H1 (cell line): ENCODE measurements at regions not wholly inside any gene's neighbourhood (a gene's known extent, or its start where the extent isn't known, plus 50 kb on each side); places are given as distances from the start of the nearest gene placed in this dataset.

Source experiments
- CTCF ChIA-PET: fragments of 300-600 bp; sonication (Branson Sonifier 250); formaldehyde crosslinking; loops from one replicate; lab custom pipeline; 2021; ENCODE audit not compliant: partially characterized antibody; lab: Charles Lee
- POLR2A ChIA-PET: fragments of 300-600 bp; sonication (Branson Sonifier 250); formaldehyde crosslinking; loops from one replicate; lab custom pipeline; 2021; ENCODE audit warnings: inconsistent platforms; ENCODE audit not compliant: partially characterized antibody; lab: Charles Lee
- DNase-seq, 2 experiments: peaks; one replicate each; pipeline versions ENCODE4 v3.0.0 to v3.0.0-alpha.2; 2010 to 2022; ENCODE audit warnings: low spot score in 2 of 2, low read depth in 1 of 2, mixed read lengths in 1 of 2
- FAIRE-seq: peaks from 2 replicates; lab custom pipeline; 2011; peaks lifted over from hg19 to GRCh38; lab: Jason Lieb, UNC
- H2AFZ ChIP-seq: 2 replicates; pipeline ENCODE4 v1.8.1; 2012; ENCODE audit warnings: low read length, inconsistent platforms
- H2AK5ac ChIP-seq: 2 replicates; pipeline ENCODE4 v1.6.1; 2013; ENCODE audit warnings: low read depth, low read length
- H2BK120ac ChIP-seq: replicated peaks from 2 replicates; pipeline ENCODE3; 2013; ENCODE audit warnings: low read depth, low read length, inconsistent platforms
- H2BK12ac ChIP-seq: 2 replicates; pipeline ENCODE4 v1.6.1; 2013; ENCODE audit warnings: low read depth, low read length
- H2BK15ac ChIP-seq: 2 replicates; pipeline ENCODE4 v1.6.1; 2013; ENCODE audit warnings: low read length
- H2BK20ac ChIP-seq: 2 replicates; pipeline ENCODE4 v1.6.1; 2013; ENCODE audit warnings: low read length
- H2BK5ac ChIP-seq: 2 replicates; pipeline ENCODE4 v1.6.1; 2013; ENCODE audit warnings: low read depth, low read length
- H3K14ac ChIP-seq: 2 replicates; pipeline ENCODE4 v1.6.1; 2013; ENCODE audit warnings: inconsistent platforms; ENCODE audit not compliant: insufficient read length
- H3K18ac ChIP-seq: 2 replicates; pipeline ENCODE4 v1.6.1; 2013; ENCODE audit warnings: low read length; ENCODE audit errors: extremely low read depth
- H3K23ac ChIP-seq: 2 replicates; pipeline ENCODE4 v1.6.1; 2013; ENCODE audit warnings: inconsistent platforms; ENCODE audit not compliant: insufficient read length
- H3K23me2 ChIP-seq: 2 replicates; pipeline ENCODE4 v1.6.1; 2013; ENCODE audit warnings: low read depth, low read length
- H3K27ac ChIP-seq: 2 replicates; pipeline ENCODE4 v1.6.1; 2011; ENCODE audit warnings: low read depth, low read length, inconsistent platforms
- H3K27me3 ChIP-seq, 4 experiments: replicated peaks in 1 of 4; 1 replicate in 1 of 4; 2 replicates in 3 of 4; pipeline versions ENCODE4 v1.6.1 to v1.8.1; 2011 to 2013; ENCODE audit warnings: low read length in 3 of 4, mild to moderate bottlenecking in 3 of 4, inconsistent platforms in 2 of 4, mixed read lengths in 2 of 4, moderate library complexity in 1 of 4; ENCODE audit not compliant: control insufficient read depth in 3 of 4, insufficient read depth in 3 of 4; ENCODE audit errors: extremely low read depth in 1 of 4
- H3K36me3 ChIP-seq, 4 experiments: 2 replicates each; pipeline versions ENCODE4 v1.6.1 to v1.8.1; 2011 to 2013; ENCODE audit warnings: mild to moderate bottlenecking in 4 of 4, low read length in 3 of 4, moderate library complexity in 2 of 4, control low read depth in 1 of 4, inconsistent platforms in 1 of 4; ENCODE audit not compliant: insufficient read depth in 4 of 4, control insufficient read depth in 2 of 4
- H3K4ac ChIP-seq: replicated peaks from 2 replicates; pipeline ENCODE3; 2013; ENCODE audit warnings: low read length, low read depth, mixed read lengths, inconsistent platforms; ENCODE audit not compliant: insufficient read length
- H3K4me1 ChIP-seq, 4 experiments: replicated peaks in 1 of 4; 1 replicate in 1 of 4; 2 replicates in 3 of 4; pipeline versions ENCODE4 v1.6.1 to v1.8.1; 2011 to 2013; ENCODE audit warnings: low read length in 3 of 4, inconsistent platforms in 2 of 4, mixed read lengths in 1 of 4; ENCODE audit not compliant: insufficient read depth in 4 of 4, control insufficient read depth in 3 of 4
- H3K4me2 ChIP-seq, 2 experiments: 2 replicates each; pipeline versions ENCODE4 v1.6.1 to v1.8.1; 2011 to 2013; ENCODE audit warnings: low read depth in 2 of 2, low read length in 2 of 2, control low read depth in 1 of 2, inconsistent platforms in 1 of 2, mild to moderate bottlenecking in 1 of 2; ENCODE audit not compliant: insufficient read depth in 1 of 2
- H3K4me3 ChIP-seq, 4 experiments: fragments of 200-600, 300-600 bp in 1 of 4; sonication (generic), shearing (Covaris generic), sonication (Bioruptor Twin) in 1 of 4; 2 replicates each; pipeline versions ENCODE4 v1.5.1 to v1.8.1; 2011 to 2016; ENCODE audit warnings: low read length in 4 of 4, low read depth in 3 of 4, control low read depth in 2 of 4, inconsistent platforms in 2 of 4, mild to moderate bottlenecking in 2 of 4, mixed read lengths in 1 of 4, moderate library complexity in 1 of 4; ENCODE audit not compliant: insufficient read depth in 2 of 4; ENCODE audit errors: extremely low read depth in 1 of 4
- H3K56ac ChIP-seq: replicated peaks from 2 replicates; pipeline ENCODE3; 2013; ENCODE audit warnings: low read depth, mild to moderate bottlenecking, mixed read lengths, low read length, inconsistent platforms; ENCODE audit not compliant: insufficient read length
- H3K79me1 ChIP-seq: 2 replicates; pipeline ENCODE4 v1.6.1; 2013; ENCODE audit warnings: low read depth, low read length, control low read depth
- H3K79me2 ChIP-seq, 2 experiments: 2 replicates each; pipeline versions ENCODE4 v1.6.1 to v1.8.1; 2012 to 2013; ENCODE audit warnings: low read length in 2 of 2, mild to moderate bottlenecking in 2 of 2, inconsistent platforms in 1 of 2; ENCODE audit not compliant: insufficient read depth in 2 of 2, control insufficient read depth in 1 of 2
- H3K9ac ChIP-seq, 4 experiments: replicated peaks in 1 of 4; 1 replicate in 1 of 4; 2 replicates in 3 of 4; pipeline versions ENCODE4 v1.6.1 to v1.8.1; 2011 to 2013; ENCODE audit warnings: low read depth in 3 of 4, low read length in 3 of 4, control low read depth in 2 of 4, mild to moderate bottlenecking in 2 of 4, moderate library complexity in 2 of 4, inconsistent platforms in 1 of 4; ENCODE audit errors: extremely low read depth in 1 of 4
- H3K9me3 ChIP-seq, 2 experiments: 2 replicates each; pipeline versions ENCODE4 v1.6.1 to v1.8.1; 2012 to 2013; ENCODE audit warnings: mild to moderate bottlenecking in 2 of 2, moderate library complexity in 2 of 2, control low read depth in 1 of 2, inconsistent platforms in 1 of 2, low read depth in 1 of 2, low read length in 1 of 2, mixed read lengths in 1 of 2; ENCODE audit not compliant: insufficient read depth in 2 of 2
- H4K20me1 ChIP-seq, 2 experiments: replicated peaks in 1 of 2; 2 replicates each; pipeline versions ENCODE3 to v1.8.1; 2011 to 2013; ENCODE audit warnings: inconsistent platforms in 2 of 2, low read length in 2 of 2, mild to moderate bottlenecking in 1 of 2; ENCODE audit not compliant: insufficient read depth in 2 of 2, control insufficient read depth in 1 of 2
- H4K5ac ChIP-seq: 2 replicates; pipeline ENCODE4 v1.6.1; 2013; ENCODE audit warnings: low read length, low read depth, mixed read lengths, inconsistent platforms; ENCODE audit not compliant: insufficient read length
- H4K8ac ChIP-seq: 2 replicates; pipeline ENCODE4 v1.8.0; 2013; ENCODE audit warnings: mild to moderate bottlenecking, moderate library complexity, low read length, inconsistent platforms; ENCODE audit not compliant: insufficient read depth; ENCODE audit errors: extremely low read depth
- H4K91ac ChIP-seq: replicated peaks from 2 replicates; pipeline ENCODE3; 2013; ENCODE audit warnings: low read length, mixed read lengths, inconsistent platforms; ENCODE audit not compliant: insufficient read length
- JUN ChIP-seq: IDR thresholded peaks from 2 replicates; pipeline ENCODE4 v1.6.1; 2011; ENCODE audit warnings: low read depth, mild to moderate bottlenecking, improper control_type of control experiment, low read length
- RNF2 ChIP-seq: fragments of 200-900, 300-1000 bp; sonication (generic); IDR thresholded peaks from 2 replicates; pipeline ENCODE4 v1.7.1; 2016; ENCODE audit warnings: borderline replicate concordance, low read depth, mild to moderate bottlenecking, antibody characterized with exemption, low read length; ENCODE audit not compliant: poor library complexity, severe bottlenecking; ENCODE audit errors: missing control alignments
- RXRA ChIP-seq: IDR thresholded peaks from 2 replicates; pipeline ENCODE4 v1.6.1; 2011; ENCODE audit warnings: low read depth, mild to moderate bottlenecking, low read length, moderate library complexity; ENCODE audit not compliant: insufficient read depth
- WGBS, 2 experiments: shearing (Covaris generic) in 1 of 2; methylation state at CpG; one replicate each; pipeline versions ENCODE4 v1.1.6 to v1.1.7; 2013 to 2015; ENCODE audit warnings: low lambda C conversion rate in 2 of 2, mixed read lengths in 2 of 2, inconsistent platforms in 1 of 2, low coverage in 1 of 2, missing lambda C conversion rate in 1 of 2; ENCODE audit not compliant: insufficient replicate concordance in 2 of 2, insufficient coverage in 1 of 2, insufficient read length in 1 of 2; ENCODE audit errors: extremely low coverage in 1 of 2, missing lambda C conversion rate in 1 of 2; 5-methylcytosine and 5-hydroxymethylcytosine counted together
- TF ChIP-seq, protein P1 (sequence below), 3 experiments: IDR thresholded peaks; 1 replicate in 2 of 3; 2 replicates in 1 of 3; pipeline versions ENCODE4 v1.5.1 to v1.6.1; 2011; ENCODE audit warnings: low read length in 3 of 3, mild to moderate bottlenecking in 3 of 3, inconsistent platforms in 2 of 3, low read depth in 1 of 3, moderate library complexity in 1 of 3; ENCODE audit not compliant: insufficient read depth in 1 of 3; ENCODE audit errors: control extremely low read depth in 1 of 3

DNA sequence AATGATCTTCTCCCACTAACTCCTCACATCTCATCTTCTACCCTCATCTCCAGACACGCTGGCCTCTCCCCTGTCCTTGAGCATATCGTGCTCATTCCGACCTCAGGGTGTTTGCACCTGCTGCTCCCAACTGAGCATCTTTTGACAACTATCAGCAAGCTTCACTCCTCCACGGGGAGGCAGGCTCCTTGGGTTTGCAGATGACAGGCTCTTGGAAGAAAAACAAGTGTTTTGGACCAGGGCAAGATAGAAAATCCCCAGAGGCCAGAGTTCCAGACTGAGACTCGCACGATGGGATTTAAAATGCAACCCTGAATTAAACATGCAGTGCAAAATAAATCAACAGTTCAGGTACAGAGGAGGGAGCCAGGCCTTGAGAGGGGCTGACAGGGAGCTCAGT is 246.7 kb downstream of the PTPRU start:
- no peak overlapping the region for H2BK20ac ChIP-seq
- 91% methylated on average over 6 of the region's 6 CpGs; no CpG with 5 or more reads in 1 of the 2 experiments for WGBS, 2 experiments
- no peaks in the 10 kb centered on the region; the same call in 1 of the 2 replicates for H3K79me1 ChIP-seq
- H3K4me3 ChIP-seq: no peak overlapping the region
- H4K5ac ChIP-seq: no peak overlapping the region
- H2BK120ac ChIP-seq: no peak overlapping the region
- no peak overlapping the region for H4K91ac ChIP-seq
- H3K27me3 ChIP-seq: peaks cover 0 to 5% (median 0%) of the 10 kb centered on the region in 4 experiments; a peak in 3 of 7 replicates
- no peaks in the 10 kb centered on the region; the same call in 1 of the 2 replicates for H3K23me2 ChIP-seq
- no peak overlapping the region for H2BK5ac ChIP-seq
- H3K36me3 ChIP-seq: no peaks in the 10 kb centered on the region
- H3K27ac ChIP-seq: no peak overlapping the region
- H2AFZ ChIP-seq: no peak overlapping the region
- H4K20me1 ChIP-seq: no peaks in the 10 kb centered on the region
- H4K8ac ChIP-seq: no peak overlapping the region
- peaks cover 0 to 8% (median 2%) of the 10 kb centered on the region in 4 experiments; a peak in 3 of 7 replicates for H3K4me1 ChIP-seq
- no peak overlapping the region for H3K18ac ChIP-seq
- no peak overlapping the region for H3K4me2 ChIP-seq
- H3K9ac ChIP-seq: no peak overlapping the region
- no peak for FAIRE-seq
- no peak overlapping the region for H2BK15ac ChIP-seq
- no peak overlapping the region for H3K4ac ChIP-seq
- H3K9me3 ChIP-seq: no peaks in the 10 kb centered on the region
- no peak for DNase-seq
- H3K14ac ChIP-seq: no peak overlapping the region
- no peaks in the 10 kb centered on the region for H3K79me2 ChIP-seq
- ChIA-PET POLR2A (no interaction called here), CTCF (interaction anchor here (0.6 to 1.7 kb wide), 7 partner anchors 10 to 219 kb away, joined by 3 to 5 read pairs (median 3); no protein-coding TSS in a partner anchor)
- H2BK12ac ChIP-seq: no peak overlapping the region
- no peak overlapping the region for H3K56ac ChIP-seq
- H3K23ac ChIP-seq: no peak overlapping the region
- no peak overlapping the region for H2AK5ac ChIP-seq
- TF ChIP-seq RNF2 (no peak), JUN (no peak), RXRA (no peak)
- TF ChIP-seq, protein P1, sequence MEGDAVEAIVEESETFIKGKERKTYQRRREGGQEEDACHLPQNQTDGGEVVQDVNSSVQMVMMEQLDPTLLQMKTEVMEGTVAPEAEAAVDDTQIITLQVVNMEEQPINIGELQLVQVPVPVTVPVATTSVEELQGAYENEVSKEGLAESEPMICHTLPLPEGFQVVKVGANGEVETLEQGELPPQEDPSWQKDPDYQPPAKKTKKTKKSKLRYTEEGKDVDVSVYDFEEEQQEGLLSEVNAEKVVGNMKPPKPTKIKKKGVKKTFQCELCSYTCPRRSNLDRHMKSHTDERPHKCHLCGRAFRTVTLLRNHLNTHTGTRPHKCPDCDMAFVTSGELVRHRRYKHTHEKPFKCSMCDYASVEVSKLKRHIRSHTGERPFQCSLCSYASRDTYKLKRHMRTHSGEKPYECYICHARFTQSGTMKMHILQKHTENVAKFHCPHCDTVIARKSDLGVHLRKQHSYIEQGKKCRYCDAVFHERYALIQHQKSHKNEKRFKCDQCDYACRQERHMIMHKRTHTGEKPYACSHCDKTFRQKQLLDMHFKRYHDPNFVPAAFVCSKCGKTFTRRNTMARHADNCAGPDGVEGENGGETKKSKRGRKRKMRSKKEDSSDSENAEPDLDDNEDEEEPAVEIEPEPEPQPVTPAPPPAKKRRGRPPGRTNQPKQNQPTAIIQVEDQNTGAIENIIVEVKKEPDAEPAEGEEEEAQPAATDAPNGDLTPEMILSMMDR (IDR thresholded peaks at IDR 0.05; ENCODE audit: control extremely low read depth in 1 of 3, insufficient read depth in 1 of 3, low read depth in 1 of 3, low read length in 3 of 3): no peak
